ENCODE measurements at regions not wholly inside any gene's neighbourhood (a gene's known extent, or its start where the extent isn't known, plus 50 kb on each side); places are given as distances from the start of the nearest gene placed in this dataset.

DNA sequence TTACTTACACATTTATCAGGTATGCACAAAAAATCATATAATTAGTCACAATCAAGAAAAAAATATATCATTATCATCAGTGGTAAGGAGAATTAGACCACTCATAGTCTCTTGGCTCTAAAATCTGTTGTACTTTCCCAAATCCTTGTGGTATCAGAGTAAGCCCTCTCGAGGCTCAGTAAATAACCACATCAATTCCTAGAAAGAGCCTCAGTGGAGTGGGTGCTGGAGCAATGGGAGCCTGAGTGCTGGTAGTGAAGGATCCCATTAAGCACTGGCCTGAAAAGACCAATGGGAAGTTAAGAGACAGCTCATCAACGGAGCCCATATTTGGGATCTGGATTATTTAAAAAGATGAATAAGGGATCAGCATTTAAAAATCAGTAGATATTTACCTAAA is 130.3 kb upstream of the EFNA5 start:
- no peak for DNase-seq (ENCODE audit: low read depth)
- TF ChIP-seq, protein P1, sequence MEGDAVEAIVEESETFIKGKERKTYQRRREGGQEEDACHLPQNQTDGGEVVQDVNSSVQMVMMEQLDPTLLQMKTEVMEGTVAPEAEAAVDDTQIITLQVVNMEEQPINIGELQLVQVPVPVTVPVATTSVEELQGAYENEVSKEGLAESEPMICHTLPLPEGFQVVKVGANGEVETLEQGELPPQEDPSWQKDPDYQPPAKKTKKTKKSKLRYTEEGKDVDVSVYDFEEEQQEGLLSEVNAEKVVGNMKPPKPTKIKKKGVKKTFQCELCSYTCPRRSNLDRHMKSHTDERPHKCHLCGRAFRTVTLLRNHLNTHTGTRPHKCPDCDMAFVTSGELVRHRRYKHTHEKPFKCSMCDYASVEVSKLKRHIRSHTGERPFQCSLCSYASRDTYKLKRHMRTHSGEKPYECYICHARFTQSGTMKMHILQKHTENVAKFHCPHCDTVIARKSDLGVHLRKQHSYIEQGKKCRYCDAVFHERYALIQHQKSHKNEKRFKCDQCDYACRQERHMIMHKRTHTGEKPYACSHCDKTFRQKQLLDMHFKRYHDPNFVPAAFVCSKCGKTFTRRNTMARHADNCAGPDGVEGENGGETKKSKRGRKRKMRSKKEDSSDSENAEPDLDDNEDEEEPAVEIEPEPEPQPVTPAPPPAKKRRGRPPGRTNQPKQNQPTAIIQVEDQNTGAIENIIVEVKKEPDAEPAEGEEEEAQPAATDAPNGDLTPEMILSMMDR (conservative IDR thresholded peaks at IDR 0.05; ENCODE audit: low read depth, low read length): no peak
- H3K4me3 ChIP-seq (ENCODE audit: low read depth, low read length): no peak overlapping the region

DNA sequence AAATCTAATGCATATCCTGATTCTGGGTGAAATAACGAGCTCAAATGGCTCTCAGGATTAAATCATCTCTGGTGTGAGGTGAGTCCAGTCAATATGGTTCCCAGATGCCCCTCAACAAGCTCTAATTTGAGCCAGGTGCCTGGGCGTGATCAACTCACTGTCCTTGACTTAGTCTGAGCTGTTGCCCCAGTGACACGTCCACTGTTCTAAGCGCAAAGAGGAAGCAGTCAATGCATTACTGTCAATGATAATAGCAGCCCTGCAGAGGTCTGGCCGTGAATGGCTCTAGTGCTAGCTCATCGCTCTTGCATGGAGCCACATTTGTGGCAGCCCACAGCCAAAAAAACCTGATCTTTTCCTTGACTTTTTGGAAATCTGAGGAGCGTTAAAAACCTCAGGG is 128.6 kb upstream of the EFNA5 start:
- no peak overlapping the region for H3K4me3 ChIP-seq (ENCODE audit: low read depth, low read length)
- no peak for DNase-seq (ENCODE audit: low read depth)
- TF ChIP-seq, protein P1 (conservative IDR thresholded peaks at IDR 0.05; ENCODE audit: low read depth, low read length): no peak

DNA sequence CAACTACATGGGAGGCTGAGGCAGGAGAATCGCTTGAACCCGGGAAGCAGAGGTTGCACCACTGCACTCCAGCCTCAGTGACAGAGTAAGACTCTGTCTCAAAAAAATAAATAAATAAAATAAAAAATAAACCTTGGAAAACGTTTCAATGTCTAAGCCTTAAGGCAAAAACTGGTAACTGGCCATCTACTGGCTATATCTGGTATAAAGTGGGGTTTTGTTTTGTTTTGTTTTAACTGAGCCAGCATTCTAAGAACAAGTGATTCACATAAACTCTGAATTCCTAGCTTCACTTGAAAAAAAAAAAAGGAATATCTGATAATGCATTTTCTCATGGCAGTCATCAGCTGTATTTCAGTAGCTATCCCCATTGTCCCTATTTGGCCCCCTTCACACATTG is 126.1 kb upstream of the EFNA5 start:
- DNase-seq (ENCODE audit: low read depth): no peak
- no peak overlapping the region for H3K4me3 ChIP-seq (ENCODE audit: low read depth, low read length)
- TF ChIP-seq, protein P1 (conservative IDR thresholded peaks at IDR 0.05; ENCODE audit: low read depth, low read length): peak; percentile 37

DNA sequence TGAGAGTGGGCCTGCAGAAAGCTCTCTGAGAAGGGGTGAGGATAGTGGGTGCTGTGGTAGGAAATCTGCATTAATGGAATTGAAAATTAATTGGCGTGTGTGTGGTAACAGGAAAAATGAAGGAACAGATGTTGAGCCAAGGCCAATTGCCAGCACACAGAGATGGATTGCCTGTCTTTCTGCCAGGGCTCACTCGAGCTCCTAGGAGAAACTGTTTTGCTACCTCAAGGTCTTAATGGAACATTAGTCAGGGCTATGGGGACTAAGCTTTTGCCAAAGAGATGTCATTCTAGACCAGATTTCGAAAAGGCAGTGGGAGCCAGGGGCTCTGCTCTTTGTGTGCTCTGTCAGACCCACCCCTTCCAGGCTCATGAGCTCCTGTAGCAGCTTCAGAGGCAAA is 124.0 kb upstream of the EFNA5 start:
- DNase-seq (ENCODE audit: low read depth): no peak
- TF ChIP-seq, protein P1 (conservative IDR thresholded peaks at IDR 0.05; ENCODE audit: low read depth, low read length): no peak
- H3K4me3 ChIP-seq (ENCODE audit: low read depth, low read length): no peak overlapping the region

DNA sequence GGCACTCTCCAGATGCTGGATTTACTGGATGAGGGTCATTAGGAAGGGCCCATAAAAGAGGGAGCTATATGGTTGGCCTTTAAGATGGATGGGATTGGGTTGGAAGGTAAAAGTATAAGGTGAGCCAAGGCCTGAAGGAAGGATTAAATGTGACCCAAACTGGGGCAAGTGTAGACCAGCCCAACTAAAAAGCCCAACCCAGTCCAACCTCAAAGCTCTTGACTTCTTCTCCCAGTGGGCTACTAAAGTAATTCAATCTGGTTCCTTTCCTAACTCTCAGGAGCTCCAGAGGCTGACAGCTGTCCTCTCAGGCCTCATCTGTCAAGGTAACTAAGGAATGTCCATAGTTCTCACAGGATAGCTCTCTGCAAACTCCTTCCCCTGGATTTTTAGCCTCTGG is 122.2 kb upstream of the EFNA5 start:
- H3K4me3 ChIP-seq (ENCODE audit: low read depth, low read length): no peak overlapping the region
- no peak for DNase-seq (ENCODE audit: low read depth)
- TF ChIP-seq, protein P1 (conservative IDR thresholded peaks at IDR 0.05; ENCODE audit: low read depth, low read length): no peak

DNA sequence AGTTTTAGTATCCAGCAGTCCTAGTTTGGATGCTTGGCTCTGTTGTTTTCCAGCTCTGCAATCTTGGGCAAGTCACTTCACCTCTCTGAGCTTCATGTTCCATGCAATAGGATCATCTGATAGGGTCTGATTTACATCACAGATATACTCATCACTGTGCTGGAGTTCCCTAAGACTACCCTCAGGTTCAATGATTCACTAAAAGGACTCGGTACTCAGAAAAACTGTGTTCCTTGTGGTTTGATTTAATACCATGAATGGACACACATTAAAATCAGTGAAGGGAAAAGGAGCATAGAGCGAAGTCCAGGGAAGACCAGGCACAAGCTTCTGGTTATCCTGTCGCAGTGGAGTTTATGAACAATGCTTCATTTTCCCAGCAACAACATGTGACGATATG is 119.9 kb upstream of the EFNA5 start:
- TF ChIP-seq, protein P1 (conservative IDR thresholded peaks at IDR 0.05; ENCODE audit: low read depth, low read length): no peak
- H3K4me3 ChIP-seq (ENCODE audit: low read depth, low read length): no peak overlapping the region
- peak; percentile 59 for DNase-seq (ENCODE audit: low read depth)

DNA sequence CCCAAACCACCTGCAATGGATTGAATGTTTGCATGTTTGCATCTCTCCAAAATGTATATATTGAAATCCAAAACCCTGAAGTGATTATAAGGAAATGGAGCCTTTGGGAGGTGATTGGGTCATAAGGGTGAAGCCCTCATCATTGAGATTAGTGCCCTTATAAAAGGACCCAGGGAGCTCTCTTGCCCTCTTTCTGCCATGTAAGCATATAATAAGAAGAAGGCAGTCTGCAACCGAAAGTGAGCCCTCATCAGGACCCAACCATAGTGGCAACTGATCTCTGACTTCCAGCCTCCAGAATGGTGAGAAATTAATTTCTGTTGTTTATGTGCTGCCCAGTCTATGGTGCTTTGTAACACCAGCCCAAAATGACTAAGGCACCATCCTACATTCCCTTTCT is 115.7 kb upstream of the EFNA5 start:
- no peak for DNase-seq (ENCODE audit: low read depth)
- TF ChIP-seq, protein P1 (conservative IDR thresholded peaks at IDR 0.05; ENCODE audit: low read depth, low read length): no peak
- no peak overlapping the region for H3K4me3 ChIP-seq (ENCODE audit: low read depth, low read length)

Measured in epithelial cell of proximal tubule (primary cell).